AG04449 (cell line): ENCODE measurements at regions not wholly inside any gene's neighbourhood (a gene's known extent, or its start where the extent isn't known, plus 50 kb on each side); places are given as distances from the start of the nearest gene placed in this dataset.
"Not testable (repeated sequence)": the region's sequence is repeated elsewhere in the genome, so short reads cannot be mapped to it uniquely, and the experiment has no call there.

Source experiments
- CTCF ChIA-PET: fragments of 350-600 bp; formaldehyde crosslinking; extraction: SDS; loops from one replicate; lab custom pipeline; 2021; ENCODE audit warnings: antibody characterized with exemption; lab: Yijun Ruan, JAX
- POLR2A ChIA-PET: fragments of 400-600, 350-600 bp; formaldehyde crosslinking; extraction: SDS; loops from one replicate; lab custom pipeline; 2020; ENCODE audit warnings: antibody characterized with exemption, inconsistent platforms; lab: Yijun Ruan, JAX
- DNase-seq: peaks from one replicate; pipeline ENCODE4 v3.0.0-alpha.2; 2010; ENCODE audit warnings: low read depth, low spot score
- H3K4me3 ChIP-seq: 2 replicates; pipeline ENCODE4 v1.5.1; 2011; ENCODE audit warnings: low read depth, mild to moderate bottlenecking, control low read depth, low read length

- POLR2A ChIA-PET, CTCF ChIA-PET: not testable (repeated sequence)
These were observed 220.0 kb upstream of the NOTCH2NLA start for GRCh38 chr1:146448877-146449246.

GRCh38 chr1:146448212-146448876, 219.5 kb upstream of the NOTCH2NLA start:
- POLR2A ChIA-PET, H3K4me3 ChIP-seq, DNase-seq, CTCF ChIA-PET: not testable (repeated sequence)

More at GRCh38 chr1:146448877-146449246, 220.0 kb upstream of the NOTCH2NLA start:
- DNase-seq, H3K4me3 ChIP-seq: not testable (repeated sequence)

- CTCF ChIA-PET, POLR2A ChIA-PET, DNase-seq: not testable (repeated sequence)
- H3K4me3 ChIP-seq, result peak overlapping the region; percentile 56
These were observed 215.0 kb upstream of the NOTCH2NLA start for GRCh38 chr1:146443871-146444222.

GRCh38 chr1:146443088-146443870, 214.5 kb upstream of the NOTCH2NLA start:
- POLR2A ChIA-PET, H3K4me3 ChIP-seq, DNase-seq, CTCF ChIA-PET: not testable (repeated sequence)

GRCh38 chr1:146438543-146438942, 209.7 kb upstream of the NOTCH2NLA start:
- POLR2A ChIA-PET, CTCF ChIA-PET, H3K4me3 ChIP-seq, DNase-seq: not testable (repeated sequence)

- CTCF ChIA-PET, result not testable (repeated sequence)
These were observed 187.8 kb upstream of the NOTCH2NLA start for GRCh38 chr1:146416642-146417041.

GRCh38 chr1:146415017-146415416, 186.2 kb upstream of the NOTCH2NLA start:
- POLR2A ChIA-PET, DNase-seq, CTCF ChIA-PET, H3K4me3 ChIP-seq: not testable (repeated sequence)

More at GRCh38 chr1:146416642-146417041, 187.8 kb upstream of the NOTCH2NLA start:
- H3K4me3 ChIP-seq, POLR2A ChIA-PET, DNase-seq: not testable (repeated sequence)

- CTCF ChIA-PET, H3K4me3 ChIP-seq, POLR2A ChIA-PET, DNase-seq: not testable (repeated sequence)
These were observed 185.1 kb upstream of the NOTCH2NLA start for GRCh38 chr1:146413911-146414310.

GRCh38 chr1:146411923-146412322, 183.1 kb upstream of the NOTCH2NLA start:
- DNase-seq, POLR2A ChIA-PET, H3K4me3 ChIP-seq, CTCF ChIA-PET: not testable (repeated sequence)

GRCh38 chr1:146409817-146410441, 181.1 kb upstream of the NOTCH2NLA start:
- H3K4me3 ChIP-seq, CTCF ChIA-PET, DNase-seq, POLR2A ChIA-PET: not testable (repeated sequence)

- CTCF ChIA-PET, H3K4me3 ChIP-seq, POLR2A ChIA-PET, DNase-seq: not testable (repeated sequence)
These were observed 180.4 kb upstream of the NOTCH2NLA start for GRCh38 chr1:146409116-146409801.

GRCh38 chr1:146401281-146401825, 172.5 kb upstream of the NOTCH2NLA start:
- CTCF ChIA-PET, H3K4me3 ChIP-seq, DNase-seq, POLR2A ChIA-PET: not testable (repeated sequence)

- DNase-seq, POLR2A ChIA-PET, CTCF ChIA-PET, H3K4me3 ChIP-seq: not testable (repeated sequence)
These were observed 171.6 kb upstream of the NOTCH2NLA start for GRCh38 chr1:146400173-146401121.

GRCh38 chr1:146399225-146399624, 170.4 kb upstream of the NOTCH2NLA start:
- H3K4me3 ChIP-seq, CTCF ChIA-PET, DNase-seq, POLR2A ChIA-PET: not testable (repeated sequence)

GRCh38 chr1:146396801-146397200, 168.0 kb upstream of the NOTCH2NLA start:
- H3K4me3 ChIP-seq, CTCF ChIA-PET, POLR2A ChIA-PET, DNase-seq: not testable (repeated sequence)
